ENCODE measurements at regions not wholly inside any gene's neighbourhood (a gene's known extent, or its start where the extent isn't known, plus 50 kb on each side); places are given as distances from the start of the nearest gene placed in this dataset.

GRCh38 chr12:34188974-34189373 lies 166.7 kb downstream of the ALG10 start:
- TF ChIP-seq CTCF (IDR thresholded peaks at IDR 0.05): no peak
- TF ChIP-seq POLR2A (IDR thresholded peaks at IDR 0.05): no peak
